Dendritic cell treated with granulocyte-macrophage colony-stimulating factor and Interleukin-4, amounts not matched to agents 40 ng/mL and 50 ng/mL, for 4 days (primary cell): ENCODE measurements at regions not wholly inside any gene's neighbourhood (a gene's known extent, or its start where the extent isn't known, plus 50 kb on each side); places are given as distances from the start of the nearest gene placed in this dataset.
"Not testable (repeated sequence)": the region's sequence is repeated elsewhere in the genome, so short reads cannot be mapped to it uniquely, and the experiment has no call there.

ENCODE experiments used
- H3K27ac Mint-ChIP-seq: one replicate; pipeline ENCODE4 v1.8.0; 2022; ENCODE audit warnings: mild to moderate bottlenecking, mixed read lengths
- H3K27me3 Mint-ChIP-seq: one replicate; pipeline ENCODE4 v1.8.0; 2022; ENCODE audit warnings: mild to moderate bottlenecking, mixed read lengths
- H3K36me3 Mint-ChIP-seq: one replicate; pipeline ENCODE4 v1.8.0; 2022; ENCODE audit warnings: low read depth, mixed read lengths
- H3K4me1 Mint-ChIP-seq: one replicate; pipeline ENCODE4 v1.8.0; 2022; ENCODE audit warnings: low read depth, mixed read lengths
- H3K4me3 Mint-ChIP-seq: one replicate; pipeline ENCODE4 v1.8.0; 2022; ENCODE audit warnings: mild to moderate bottlenecking, moderate library complexity, mixed read lengths
- H3K9me3 Mint-ChIP-seq: one replicate; pipeline ENCODE4 v1.8.0; 2022; ENCODE audit warnings: mixed read lengths
- intact Hi-C: fragments of 100-400 bp; cut with micrococcal nuclease; formaldehyde crosslinking; loops from one replicate; pipeline ENCODE4 v1.15.0; 2022

DNA sequence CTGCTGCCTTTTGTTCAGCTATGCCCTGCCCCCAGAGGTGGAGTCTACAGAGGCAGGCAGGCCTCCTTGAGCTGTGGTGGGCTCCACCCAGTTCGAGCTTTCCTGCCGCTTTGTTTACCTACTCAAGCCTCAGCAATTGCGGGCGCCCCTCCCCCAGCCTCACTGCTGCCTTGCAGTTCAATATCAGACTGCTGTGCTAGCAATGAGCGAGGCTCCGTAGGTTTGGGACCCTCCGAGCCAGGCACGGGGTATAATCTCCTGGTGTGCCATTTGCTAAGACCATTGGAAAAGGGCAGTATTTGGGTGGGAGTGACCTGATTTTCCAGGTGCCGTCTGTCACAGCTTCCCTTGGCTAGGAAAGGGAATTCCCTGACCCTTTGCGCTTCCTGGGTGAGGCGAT, 51.9 kb downstream of the DIPK2A start:
- H3K27ac Mint-ChIP-seq, H3K4me3 Mint-ChIP-seq, H3K36me3 Mint-ChIP-seq, intact Hi-C loops: not testable (repeated sequence)
- H3K4me1 Mint-ChIP-seq, result peaks cover 13% of the 10 kb centered on the region
- peaks cover 37% of the 10 kb centered on the region for H3K9me3 Mint-ChIP-seq
- peaks cover 13% of the 10 kb centered on the region for H3K27me3 Mint-ChIP-seq

DNA sequence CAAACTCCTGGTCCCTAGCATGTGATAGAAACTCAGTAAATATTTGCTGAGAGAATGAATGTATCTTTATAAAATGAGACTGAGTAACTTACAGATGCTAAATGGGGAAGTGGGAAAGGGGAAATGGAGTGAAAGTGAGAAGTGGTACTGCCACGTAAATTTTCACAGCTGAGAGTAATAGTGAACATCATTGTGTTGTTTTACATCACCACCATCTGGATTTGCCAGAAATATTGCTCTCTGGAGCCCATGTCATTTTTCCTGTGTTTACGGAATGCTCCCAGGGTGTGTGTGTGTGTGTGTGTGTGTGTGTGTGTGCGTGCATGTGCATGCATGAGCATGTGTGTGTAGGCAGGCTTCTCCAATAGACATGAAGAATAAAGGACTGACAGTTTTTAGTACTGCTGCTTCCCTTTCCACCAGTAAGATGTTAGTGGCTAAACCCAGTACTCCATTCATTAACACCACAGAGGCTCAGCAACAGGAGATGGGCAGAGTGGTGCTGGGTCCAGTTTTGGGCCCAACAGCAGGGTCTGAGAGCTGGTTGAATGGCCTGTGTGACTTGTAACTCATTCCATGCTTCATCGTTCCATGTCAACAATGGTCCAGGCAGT, 57.3 kb downstream of the DIPK2A start:
- Mint-ChIP-seq H3K27ac (peak overlapping the region; percentile 43), H3K36me3 (no peaks in the 10 kb centered on the region), H3K4me1 (peaks cover 24% of the 10 kb centered on the region), H3K27me3 (peaks cover 11% of the 10 kb centered on the region), H3K4me3 (no peak overlapping the region), H3K9me3 (no peaks in the 10 kb centered on the region)
- intact Hi-C loops, result loop anchor here (2.0 kb wide), 2 partner anchors 30 to 56 kb away; no protein-coding TSS in a partner anchor

DNA sequence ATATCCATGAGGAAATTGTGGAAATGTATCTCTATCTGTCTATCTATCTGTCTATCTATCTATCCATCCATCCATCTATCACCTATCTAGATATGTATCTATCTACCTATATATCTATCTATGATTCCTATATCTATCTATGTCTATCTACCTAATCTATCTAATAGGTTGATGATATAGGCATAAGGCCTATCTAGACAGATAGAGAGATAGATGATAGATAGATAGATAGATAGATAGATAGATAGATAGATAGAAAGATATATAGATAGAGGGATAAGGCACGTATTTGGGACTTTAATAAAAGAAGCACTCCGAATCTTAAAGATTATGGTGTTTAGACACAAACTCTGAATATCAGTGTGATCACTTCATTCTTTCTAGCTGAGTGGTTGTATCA, 58.1 kb downstream of the DIPK2A start:
- intact Hi-C loops, result loop anchor here (2.0 kb wide), 2 partner anchors 31 to 57 kb away; no protein-coding TSS in a partner anchor
- H3K27ac Mint-ChIP-seq, result no peak overlapping the region
- H3K9me3 Mint-ChIP-seq, result no peaks in the 10 kb centered on the region
- no peak overlapping the region for H3K4me3 Mint-ChIP-seq
- H3K27me3 Mint-ChIP-seq, result peaks cover 4% of the 10 kb centered on the region
- H3K36me3 Mint-ChIP-seq, result no peaks in the 10 kb centered on the region
- peaks cover 24% of the 10 kb centered on the region for H3K4me1 Mint-ChIP-seq

DNA sequence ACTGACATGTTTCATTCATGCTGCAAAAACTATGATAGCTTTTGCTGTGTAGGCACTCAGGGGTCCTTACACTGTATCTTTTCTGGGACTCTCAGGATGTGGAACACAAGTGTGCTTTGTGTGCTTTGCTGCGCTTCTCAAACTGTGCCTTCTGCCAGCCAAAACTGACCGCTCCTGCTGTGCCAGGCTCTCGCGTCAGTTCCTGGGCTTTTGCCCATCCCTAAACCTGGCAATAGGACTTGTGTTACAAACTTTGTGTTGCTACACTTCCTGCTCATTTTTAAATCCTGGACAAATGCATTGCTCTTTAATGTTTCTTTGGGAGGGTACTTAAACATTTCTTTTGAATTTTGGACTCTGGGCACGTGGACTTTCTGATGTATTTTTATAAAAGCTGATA, 60.3 kb downstream of the DIPK2A start:
- Mint-ChIP-seq H3K4me3 (no peak overlapping the region), H3K4me1 (peaks cover 24% of the 10 kb centered on the region), H3K36me3 (no peaks in the 10 kb centered on the region), H3K9me3 (no peaks in the 10 kb centered on the region), H3K27me3 (no peaks in the 10 kb centered on the region), H3K27ac (no peak overlapping the region)
- intact Hi-C loops, result no loop called here

DNA sequence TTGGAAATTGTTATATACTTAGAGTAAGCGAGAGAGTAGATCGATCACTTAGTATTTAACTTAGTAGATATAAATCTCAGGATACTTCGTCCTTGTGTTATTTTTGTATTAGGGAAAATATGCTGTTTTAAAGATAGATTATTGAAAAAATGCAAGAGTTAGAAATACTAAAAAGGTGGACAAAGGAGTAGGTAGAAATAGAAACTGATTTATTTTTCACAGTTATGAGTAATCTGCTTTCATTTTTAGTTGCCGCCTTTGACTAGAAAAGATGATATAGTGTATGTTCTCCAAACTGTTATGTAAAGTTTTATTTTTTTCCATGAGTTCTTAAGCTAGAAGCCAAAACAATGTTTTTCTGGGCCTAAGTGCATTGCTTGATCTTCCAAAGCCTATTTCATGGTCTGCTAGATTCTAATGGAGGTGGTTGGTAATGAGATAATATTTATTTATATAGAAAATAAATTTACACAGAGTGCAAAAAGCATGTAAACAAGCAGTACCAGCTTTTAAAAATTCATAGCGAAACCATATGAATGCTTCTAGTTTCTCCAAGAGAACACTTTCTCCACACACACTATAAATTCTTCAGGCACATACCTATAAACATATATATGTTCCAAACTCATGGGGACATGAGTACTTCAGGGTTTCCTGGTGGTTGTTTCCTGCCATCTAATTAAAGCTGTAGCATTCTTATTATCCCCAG, 61.1 kb downstream of the DIPK2A start:
- Mint-ChIP-seq H3K9me3 (no peaks in the 10 kb centered on the region), H3K36me3 (no peaks in the 10 kb centered on the region), H3K27me3 (no peaks in the 10 kb centered on the region), H3K4me1 (peaks cover 24% of the 10 kb centered on the region), H3K27ac (no peak overlapping the region), H3K4me3 (no peak overlapping the region)
- intact Hi-C loops, result no loop called here

DNA sequence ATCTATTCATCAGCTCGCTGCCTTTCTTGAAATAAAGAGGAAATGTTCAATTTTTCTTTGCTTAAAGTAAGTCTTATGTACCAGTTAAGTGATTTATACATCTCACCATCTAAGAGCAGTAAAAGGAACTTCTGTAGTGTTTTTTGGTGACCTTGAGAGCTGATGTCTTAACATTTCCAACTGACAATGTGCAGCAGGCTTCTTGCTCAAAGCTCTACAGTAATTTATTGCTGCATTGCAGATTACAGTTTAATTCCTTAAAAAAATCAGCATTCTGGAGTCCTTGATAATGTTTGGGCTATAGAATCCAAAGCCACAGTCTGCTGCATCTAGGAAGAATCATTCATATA, 61.6 kb downstream of the DIPK2A start:
- peaks cover 19% of the 10 kb centered on the region for H3K4me1 Mint-ChIP-seq
- H3K27ac Mint-ChIP-seq, result no peak overlapping the region
- no peaks in the 10 kb centered on the region for H3K27me3 Mint-ChIP-seq
- no peaks in the 10 kb centered on the region for H3K9me3 Mint-ChIP-seq
- no peak overlapping the region for H3K4me3 Mint-ChIP-seq
- no peaks in the 10 kb centered on the region for H3K36me3 Mint-ChIP-seq
- intact Hi-C loops, result no loop called here

DNA sequence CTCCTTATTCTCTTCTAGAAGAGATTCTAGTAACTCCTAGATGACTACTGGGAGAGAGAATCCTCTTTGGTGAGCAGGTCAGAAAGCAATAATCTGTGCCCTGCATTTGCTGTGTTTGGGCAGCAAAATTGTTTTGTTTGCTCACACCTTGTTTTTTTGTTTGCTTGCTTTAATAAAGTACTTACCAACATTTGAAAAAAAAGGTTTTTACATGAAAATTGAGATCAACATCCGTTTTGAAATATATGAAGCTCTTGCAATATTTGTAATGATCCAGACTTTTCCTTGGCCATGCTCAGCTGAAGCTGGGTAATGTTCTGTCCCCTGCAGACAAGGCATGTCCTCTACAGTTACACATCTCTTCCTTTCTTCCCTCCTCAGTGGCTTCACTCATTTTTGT, 62.2 kb downstream of the DIPK2A start:
- H3K27ac Mint-ChIP-seq, result no peak overlapping the region
- H3K4me1 Mint-ChIP-seq, result peaks cover 13% of the 10 kb centered on the region
- H3K4me3 Mint-ChIP-seq, result no peak overlapping the region
- H3K9me3 Mint-ChIP-seq, result no peaks in the 10 kb centered on the region
- no peaks in the 10 kb centered on the region for H3K36me3 Mint-ChIP-seq
- no peaks in the 10 kb centered on the region for H3K27me3 Mint-ChIP-seq
- intact Hi-C loops, result no loop called here

DNA sequence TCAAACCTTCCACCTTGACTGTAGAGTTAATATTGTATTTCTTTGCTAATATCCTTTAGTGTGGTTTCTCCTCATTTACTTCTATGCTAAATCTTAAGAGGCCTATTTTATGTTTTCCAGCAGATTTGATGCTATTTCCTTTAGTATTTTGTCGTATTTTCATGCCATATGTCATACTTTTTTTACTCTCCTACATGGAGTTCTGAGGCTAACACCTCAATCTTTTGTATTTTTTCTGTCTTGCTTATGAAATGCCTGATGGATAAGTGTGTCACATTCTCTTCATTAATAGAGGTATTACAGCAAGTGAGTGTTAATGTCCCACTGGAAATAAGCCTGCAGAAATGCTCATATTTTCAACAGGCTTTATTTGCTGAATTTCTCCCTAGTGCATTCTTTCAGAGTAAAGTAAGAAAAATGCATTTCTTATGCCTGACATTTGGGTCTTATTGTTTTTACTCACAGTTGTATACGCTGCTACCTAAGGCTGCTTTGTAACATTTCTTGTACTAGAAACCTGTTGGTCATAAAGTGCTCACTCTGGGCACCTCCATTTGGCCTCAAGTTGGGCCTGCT, 63.2 kb downstream of the DIPK2A start:
- intact Hi-C loops, result no loop called here
- no peaks in the 10 kb centered on the region for H3K36me3 Mint-ChIP-seq
- H3K4me3 Mint-ChIP-seq, result no peak overlapping the region
- H3K4me1 Mint-ChIP-seq, result peaks cover 6% of the 10 kb centered on the region
- peaks cover 2% of the 10 kb centered on the region for H3K27me3 Mint-ChIP-seq
- no peaks in the 10 kb centered on the region for H3K9me3 Mint-ChIP-seq
- H3K27ac Mint-ChIP-seq, result no peak overlapping the region

DNA sequence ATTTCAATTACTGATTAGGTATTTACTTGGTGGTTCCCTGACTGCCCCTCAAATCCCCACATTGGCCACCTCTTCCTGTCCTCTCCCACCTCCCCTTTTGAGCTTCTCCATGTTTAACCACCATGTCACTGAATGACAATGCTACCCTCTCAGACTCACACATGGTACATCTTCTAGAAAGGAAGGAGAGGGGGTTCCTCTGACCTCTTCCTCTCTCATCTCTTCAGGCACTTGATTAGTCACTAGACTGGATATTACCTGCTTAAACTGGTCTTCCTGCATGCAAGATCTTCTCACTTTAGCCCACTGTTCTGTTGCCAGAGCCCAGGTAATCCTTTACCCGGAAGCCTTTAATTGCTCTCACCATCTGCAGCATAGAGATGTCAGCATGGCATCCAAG, 64.9 kb downstream of the DIPK2A start:
- H3K4me1 Mint-ChIP-seq, result no peaks in the 10 kb centered on the region
- H3K27ac Mint-ChIP-seq, result no peak overlapping the region
- no peaks in the 10 kb centered on the region for H3K9me3 Mint-ChIP-seq
- no peak overlapping the region for H3K4me3 Mint-ChIP-seq
- H3K27me3 Mint-ChIP-seq, result peaks cover 2% of the 10 kb centered on the region
- intact Hi-C loops, result no loop called here
- no peaks in the 10 kb centered on the region for H3K36me3 Mint-ChIP-seq

DNA sequence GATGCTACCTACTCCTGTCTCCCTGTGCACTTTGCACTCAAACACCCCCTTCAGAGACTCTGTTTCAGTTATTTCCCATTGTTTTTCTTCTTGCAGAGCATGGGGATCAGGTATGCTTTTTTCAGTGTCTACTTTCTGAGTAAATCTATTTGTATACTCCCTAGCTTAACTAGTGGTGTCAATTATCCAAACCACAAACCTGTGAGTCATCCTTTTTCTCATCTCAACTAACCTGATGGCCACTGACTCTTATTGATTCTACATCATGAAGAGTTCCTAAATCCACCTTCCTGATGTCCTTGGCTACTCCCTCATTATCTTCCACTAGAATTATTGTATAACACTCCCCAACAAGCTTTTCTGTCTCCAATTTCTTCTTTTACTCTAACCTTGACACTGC, 68.0 kb downstream of the DIPK2A start:
- intact Hi-C loops, result no loop called here
- Mint-ChIP-seq H3K36me3 (no peaks in the 10 kb centered on the region), H3K9me3 (no peaks in the 10 kb centered on the region)

DNA sequence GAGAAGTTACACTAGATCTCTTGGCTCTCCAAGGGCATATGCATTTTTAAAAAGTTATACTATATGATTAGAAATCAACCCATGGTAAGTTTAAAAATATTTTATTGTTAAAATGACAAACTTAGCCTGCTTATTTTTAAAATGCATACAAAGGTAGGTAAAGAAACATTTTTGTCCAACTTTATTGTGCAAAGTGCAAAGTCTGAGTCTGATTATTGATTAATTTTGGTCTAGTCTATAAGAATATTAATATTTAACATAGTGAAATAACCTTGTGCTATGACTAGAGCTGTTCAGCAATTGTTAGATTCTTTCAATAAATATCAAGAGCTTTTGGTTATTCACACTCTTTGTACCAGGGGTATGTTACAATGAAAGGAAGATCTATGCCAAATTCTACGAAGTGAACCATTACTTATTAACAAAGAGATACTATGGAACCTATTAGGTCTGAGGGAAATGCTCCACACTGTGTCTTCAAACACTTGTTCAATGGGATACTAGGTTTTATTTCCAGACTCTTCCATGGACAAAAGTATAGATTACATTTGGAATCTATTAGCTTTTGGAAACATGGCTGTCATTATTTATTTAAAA, 70.4 kb downstream of the DIPK2A start:
- H3K36me3 Mint-ChIP-seq, result no peaks in the 10 kb centered on the region
- H3K27me3 Mint-ChIP-seq, result peaks cover 2% of the 10 kb centered on the region
- intact Hi-C loops, result no loop called here
- H3K27ac Mint-ChIP-seq, result no peak overlapping the region
- no peaks in the 10 kb centered on the region for H3K9me3 Mint-ChIP-seq
- H3K4me1 Mint-ChIP-seq, result no peaks in the 10 kb centered on the region
- H3K4me3 Mint-ChIP-seq, result no peak overlapping the region

More for the DNA sequence above, 68.0 kb downstream of the DIPK2A start:
- Mint-ChIP-seq H3K27me3 (peaks cover 2% of the 10 kb centered on the region), H3K4me1 (no peaks in the 10 kb centered on the region), H3K27ac (no peak overlapping the region), H3K4me3 (no peak overlapping the region)

DNA sequence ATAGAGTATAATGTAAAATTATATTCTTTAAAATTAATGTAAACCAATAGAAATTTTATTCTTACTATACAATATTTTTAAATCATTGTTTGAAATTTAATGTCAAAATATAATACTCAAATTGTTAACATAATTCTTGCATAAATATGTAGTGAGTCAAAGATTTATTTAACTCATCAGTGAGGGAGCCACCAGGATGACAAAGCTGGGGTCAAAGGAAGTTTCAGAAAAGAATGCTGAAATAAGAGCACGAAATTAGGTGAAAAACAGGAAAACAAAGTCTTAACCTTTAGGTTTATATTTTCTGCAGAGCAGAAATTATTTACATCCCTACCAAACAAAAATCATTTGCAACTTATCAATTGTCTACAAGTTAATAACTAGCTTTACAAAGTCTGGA, 74.1 kb downstream of the DIPK2A start:
- Mint-ChIP-seq H3K27ac (no peak overlapping the region), H3K27me3 (peaks cover 1% of the 10 kb centered on the region), H3K4me3 (no peak overlapping the region), H3K36me3 (no peaks in the 10 kb centered on the region), H3K9me3 (no peaks in the 10 kb centered on the region), H3K4me1 (no peaks in the 10 kb centered on the region)
- intact Hi-C loops, result no loop called here

DNA sequence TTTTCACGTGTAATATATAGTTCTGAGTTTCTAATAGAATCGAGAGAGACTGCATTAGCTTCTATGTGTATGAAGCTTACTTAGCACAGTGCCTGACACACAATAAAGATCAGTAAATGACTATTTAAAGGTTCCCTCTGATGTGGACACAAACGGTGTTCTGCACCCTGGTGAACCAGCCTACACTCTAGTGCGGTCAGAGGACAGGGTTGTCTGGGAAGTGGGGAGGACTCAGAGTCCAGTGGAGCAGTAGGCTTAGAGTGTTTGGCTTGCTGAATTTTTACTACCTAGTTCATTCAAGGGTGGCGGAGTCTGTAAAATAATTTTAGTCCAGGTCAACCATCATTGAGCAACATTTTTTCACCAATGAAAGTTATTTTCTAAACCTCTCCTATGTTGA, 77.8 kb downstream of the DIPK2A start:
- no peak overlapping the region for H3K4me3 Mint-ChIP-seq
- no peak overlapping the region for H3K27ac Mint-ChIP-seq
- intact Hi-C loops, result no loop called here
- H3K9me3 Mint-ChIP-seq, result no peaks in the 10 kb centered on the region
- H3K27me3 Mint-ChIP-seq, result peaks cover 1% of the 10 kb centered on the region
- H3K36me3 Mint-ChIP-seq, result no peaks in the 10 kb centered on the region
- H3K4me1 Mint-ChIP-seq, result no peaks in the 10 kb centered on the region

DNA sequence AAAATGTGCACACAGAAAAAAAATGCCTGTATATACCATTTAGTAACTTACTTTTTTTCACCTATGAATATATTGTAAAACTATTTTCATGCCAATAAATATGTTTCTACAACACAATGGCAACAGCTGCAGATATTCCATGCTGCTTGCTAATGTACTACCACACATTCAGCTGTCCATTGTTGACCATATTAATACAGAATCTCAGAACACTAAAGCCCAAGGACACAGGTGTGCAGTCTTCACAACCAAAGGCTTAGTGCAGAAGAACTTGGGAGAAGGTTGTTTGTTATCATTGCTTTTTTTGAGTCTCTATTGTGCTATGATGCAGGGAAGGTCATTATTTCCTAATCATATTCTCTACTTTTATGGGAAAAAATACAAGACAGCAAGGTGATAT, 79.6 kb downstream of the DIPK2A start:
- no peaks in the 10 kb centered on the region for H3K9me3 Mint-ChIP-seq

More for the DNA sequence above, 79.6 kb downstream of the DIPK2A start:
- H3K4me3 Mint-ChIP-seq, result no peak overlapping the region
- H3K27me3 Mint-ChIP-seq, result peaks cover 1% of the 10 kb centered on the region
- H3K36me3 Mint-ChIP-seq, result no peaks in the 10 kb centered on the region
- H3K4me1 Mint-ChIP-seq, result no peaks in the 10 kb centered on the region
- no peak overlapping the region for H3K27ac Mint-ChIP-seq
- intact Hi-C loops, result no loop called here
